ENCODE measurements at regions not wholly inside any gene's neighbourhood (a gene's known extent, or its start where the extent isn't known, plus 50 kb on each side); places are given as distances from the start of the nearest gene placed in this dataset.

DNA sequence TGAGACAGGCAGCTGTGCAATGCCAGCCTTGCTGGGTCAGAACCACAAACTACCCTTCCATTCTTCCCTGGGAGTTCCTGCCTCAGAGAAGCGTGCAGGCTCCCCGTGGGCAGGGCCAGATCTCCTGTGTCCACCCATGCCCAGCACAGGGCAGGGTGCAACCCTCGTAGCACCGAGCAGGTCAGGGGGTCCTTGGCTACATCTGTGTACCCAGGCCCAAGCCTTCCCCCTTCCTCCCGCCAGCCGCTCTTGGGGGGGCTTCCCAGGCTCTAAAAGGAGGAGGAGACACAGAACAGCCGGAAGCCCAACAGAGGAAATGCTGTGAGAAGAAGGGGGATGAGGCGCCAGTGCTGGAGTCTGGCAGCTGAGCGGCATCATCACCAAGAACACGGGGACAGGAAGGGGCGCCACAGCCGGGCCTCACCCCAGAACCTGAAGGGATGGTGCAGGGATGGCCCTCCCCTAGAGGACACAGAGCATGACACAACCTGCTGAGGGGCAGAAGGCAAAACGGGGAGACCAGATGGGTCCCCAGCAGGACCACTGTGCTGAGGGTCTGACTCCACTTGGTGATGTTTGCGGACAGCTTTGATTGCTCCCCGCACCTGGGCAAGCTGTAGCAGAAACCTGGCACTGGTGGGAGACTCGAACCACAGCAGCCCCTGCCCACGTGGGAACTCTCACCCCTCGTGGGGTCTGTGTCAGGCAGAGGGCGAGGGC lies 233.2 kb downstream of the NPHP4 start:
- TF ChIP-seq EP300 (IDR thresholded peaks at IDR 0.05; ENCODE audit: borderline replicate concordance) (no peak), CEBPB (IDR thresholded peaks at IDR 0.05) (no peak), ZBTB7A (IDR thresholded peaks at IDR 0.05; ENCODE audit: low read depth) (no peak), TAF1 (IDR thresholded peaks at IDR 0.05; ENCODE audit: low read depth) (no peak), RAD21 (IDR thresholded peaks at IDR 0.05; ENCODE audit: low read depth) (no peak), EGR1 (IDR thresholded peaks at IDR 0.05) (no peak)
- TF ChIP-seq, protein P1, sequence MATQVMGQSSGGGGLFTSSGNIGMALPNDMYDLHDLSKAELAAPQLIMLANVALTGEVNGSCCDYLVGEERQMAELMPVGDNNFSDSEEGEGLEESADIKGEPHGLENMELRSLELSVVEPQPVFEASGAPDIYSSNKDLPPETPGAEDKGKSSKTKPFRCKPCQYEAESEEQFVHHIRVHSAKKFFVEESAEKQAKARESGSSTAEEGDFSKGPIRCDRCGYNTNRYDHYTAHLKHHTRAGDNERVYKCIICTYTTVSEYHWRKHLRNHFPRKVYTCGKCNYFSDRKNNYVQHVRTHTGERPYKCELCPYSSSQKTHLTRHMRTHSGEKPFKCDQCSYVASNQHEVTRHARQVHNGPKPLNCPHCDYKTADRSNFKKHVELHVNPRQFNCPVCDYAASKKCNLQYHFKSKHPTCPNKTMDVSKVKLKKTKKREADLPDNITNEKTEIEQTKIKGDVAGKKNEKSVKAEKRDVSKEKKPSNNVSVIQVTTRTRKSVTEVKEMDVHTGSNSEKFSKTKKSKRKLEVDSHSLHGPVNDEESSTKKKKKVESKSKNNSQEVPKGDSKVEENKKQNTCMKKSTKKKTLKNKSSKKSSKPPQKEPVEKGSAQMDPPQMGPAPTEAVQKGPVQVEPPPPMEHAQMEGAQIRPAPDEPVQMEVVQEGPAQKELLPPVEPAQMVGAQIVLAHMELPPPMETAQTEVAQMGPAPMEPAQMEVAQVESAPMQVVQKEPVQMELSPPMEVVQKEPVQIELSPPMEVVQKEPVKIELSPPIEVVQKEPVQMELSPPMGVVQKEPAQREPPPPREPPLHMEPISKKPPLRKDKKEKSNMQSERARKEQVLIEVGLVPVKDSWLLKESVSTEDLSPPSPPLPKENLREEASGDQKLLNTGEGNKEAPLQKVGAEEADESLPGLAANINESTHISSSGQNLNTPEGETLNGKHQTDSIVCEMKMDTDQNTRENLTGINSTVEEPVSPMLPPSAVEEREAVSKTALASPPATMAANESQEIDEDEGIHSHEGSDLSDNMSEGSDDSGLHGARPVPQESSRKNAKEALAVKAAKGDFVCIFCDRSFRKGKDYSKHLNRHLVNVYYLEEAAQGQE (IDR thresholded peaks at IDR 0.05; ENCODE audit: low read depth) = no peak

Measured in Ishikawa (cell line).